ENCODE measurements at regions not wholly inside any gene's neighbourhood (a gene's known extent, or its start where the extent isn't known, plus 50 kb on each side); places are given as distances from the start of the nearest gene placed in this dataset.

GRCh38 chr2:120854014-120854620, 118.4 kb downstream of the GLI2 start:
- DNase-seq = no peak

- DNase-seq = no peak
Measured at GRCh38 chr2:120854766-120855530, 119.3 kb downstream of the GLI2 start.

- DNase-seq = no peak
Measured at GRCh38 chr2:120855855-120856405, 120.3 kb downstream of the GLI2 start.

GRCh38 chr2:120856421-120856862, 120.8 kb downstream of the GLI2 start:
- DNase-seq = no peak

- DNase-seq = no peak
Measured at GRCh38 chr2:120857422-120857821, 121.8 kb downstream of the GLI2 start.

GRCh38 chr2:120857931-120858330, 122.3 kb downstream of the GLI2 start:
- DNase-seq = no peak

GRCh38 chr2:120858361-120859106, 122.9 kb downstream of the GLI2 start:
- no peak for DNase-seq

- no peak for DNase-seq
Measured at GRCh38 chr2:120859128-120859527, 123.5 kb downstream of the GLI2 start.

- DNase-seq = no peak
Measured at GRCh38 chr2:120859814-120860578, 124.3 kb downstream of the GLI2 start.

- no peak for DNase-seq
Measured at GRCh38 chr2:120860579-120860922, 124.9 kb downstream of the GLI2 start.

GRCh38 chr2:120861191-120861575, 125.5 kb downstream of the GLI2 start:
- DNase-seq = no peak

- no peak for DNase-seq
Measured at GRCh38 chr2:120861576-120862191, 126.0 kb downstream of the GLI2 start.

- no peak for DNase-seq
Measured at GRCh38 chr2:120862201-120863060, 126.8 kb downstream of the GLI2 start.

- no peak for DNase-seq
Measured at GRCh38 chr2:120863146-120863545, 127.5 kb downstream of the GLI2 start.

- DNase-seq = no peak
Measured at GRCh38 chr2:120863661-120864320, 128.1 kb downstream of the GLI2 start.

GRCh38 chr2:120864981-120865380, 129.3 kb downstream of the GLI2 start:
- no peak for DNase-seq

- no peak for DNase-seq
Measured at GRCh38 chr2:120865656-120866055, 130.0 kb downstream of the GLI2 start.

GRCh38 chr2:120866071-120866470, 130.4 kb downstream of the GLI2 start:
- DNase-seq = no peak

GRCh38 chr2:120866483-120867140, 130.9 kb downstream of the GLI2 start:
- DNase-seq = no peak

All from T-helper 2 cell (primary cell).